Stomach (tissue), 4 donors: ENCODE measurements at regions not wholly inside any gene's neighbourhood (a gene's known extent, or its start where the extent isn't known, plus 50 kb on each side); places are given as distances from the start of the nearest gene placed in this dataset.

ENCODE experiments used
- CTCF ChIP-seq, 7 experiments: fragments of 450-650 bp in 4 of 7; fragments of 200-600 bp in 3 of 7; sonication (generic) in 3 of 7; IDR thresholded peaks; one replicate each; pipeline ENCODE4 v1.5.1; 2016 to 2019; ENCODE audit warnings: antibody characterized with exemption in 7 of 7, control low read depth in 2 of 7, mild to moderate bottlenecking in 1 of 7
- EP300 ChIP-seq: sonication (generic); formaldehyde crosslinking; IDR thresholded peaks from one replicate; pipeline ENCODE4 v1.6.1; 2017; ENCODE audit warnings: antibody characterized with exemption
- POLR2A ChIP-seq, 4 donors: fragments of 450-650 bp; IDR thresholded peaks; one replicate each; pipeline ENCODE4 v1.6.1; 2016; ENCODE audit warnings: antibody characterized with exemption in 4 of 4, control low read depth in 2 of 4, mild to moderate bottlenecking in 1 of 4, moderate library complexity in 1 of 4
- POLR2AphosphoS5 ChIP-seq, 3 donors: sonication (generic); formaldehyde crosslinking; IDR thresholded peaks; one replicate each; pipeline ENCODE4 v1.6.1; 2016; ENCODE audit warnings: antibody characterized with exemption in 3 of 3

- TF ChIP-seq CTCF (IDR thresholded peaks at IDR 0.05) (no peak), POLR2AphosphoS5 (IDR thresholded peaks at IDR 0.05) (no peak), POLR2A (IDR thresholded peaks at IDR 0.05) (no peak), EP300 (no peak)
Observed at GRCh38 chr15:22251422-22251821, 171.1 kb downstream of the OR4M2 start.
